ENCODE measurements at regions not wholly inside any gene's neighbourhood (a gene's known extent, or its start where the extent isn't known, plus 50 kb on each side); places are given as distances from the start of the nearest gene placed in this dataset.

- Mint-ChIP-seq H3K4me3 (no peak overlapping the region), H3K36me3 (ENCODE audit: low read depth) (no peaks in the 10 kb centered on the region), H3K9me3 (no peaks in the 10 kb centered on the region; the same call in 1 of the 3 replicates), H3K4me1 (no peaks in the 10 kb centered on the region; the same call in 2 of the 3 replicates), H3K27me3 (ENCODE audit: insufficient read depth, low read depth, poor library complexity) (no peaks in the 10 kb centered on the region), H3K27ac (no peak overlapping the region)
- Histone ChIP-seq H3K27me3 (ENCODE audit: insufficient read depth) (no peaks in the 10 kb centered on the region), H2AFZ (no peak overlapping the region), H3K27ac (ENCODE audit: low read depth) (no peak overlapping the region), H3K4me3 (no peak overlapping the region), H4K20me1 (replicated peaks; ENCODE audit: insufficient read depth) (no peaks in the 10 kb centered on the region), H3F3A (replicated peaks; ENCODE audit: low read depth) (no peaks in the 10 kb centered on the region), H3K4me2 (no peak overlapping the region), H3K4me1 (ENCODE audit: insufficient read depth) (no peaks in the 10 kb centered on the region), H3K79me2 (replicated peaks; ENCODE audit: insufficient read depth) (no peaks in the 10 kb centered on the region), H3K36me3 (ENCODE audit: insufficient read depth) (no peaks in the 10 kb centered on the region), H3K9me2 (ENCODE audit: insufficient read depth) (peaks cover 4% of the 10 kb centered on the region; the same call in 1 of the 2 replicates)
- no peak for ATAC-seq
- TF ChIP-seq ETS1 (IDR thresholded peaks at IDR 0.05), result no peak
- TF ChIP-seq NANOG (IDR thresholded peaks at IDR 0.05; ENCODE audit: borderline replicate concordance), result no peak
- TF ChIP-seq POLR2AphosphoS5 (IDR thresholded peaks at IDR 0.05; ENCODE audit: low read depth), result no peak
- TF ChIP-seq EZH2 (IDR thresholded peaks at IDR 0.05; ENCODE audit: low read depth, unreplicated experiment), result no peak
- TF ChIP-seq ZNF114 (CRISPR knock-in tag; IDR thresholded peaks at IDR 0.05), result no peak
- TF ChIP-seq CTCF (conservative IDR thresholded peaks at IDR 0.05; ENCODE audit: low read depth in 2 of 2), result no peak
- no peak for TF ChIP-seq EZH2phosphoT487 (IDR thresholded peaks at IDR 0.05; ENCODE audit: unreplicated experiment)
- no peak for TF ChIP-seq STAT1 (IDR thresholded peaks at IDR 0.05; ENCODE audit: unreplicated experiment)
- no peak for TF ChIP-seq REST (IDR thresholded peaks at IDR 0.05; ENCODE audit: unreplicated experiment)
- no peak for TF ChIP-seq ZNF331 (CRISPR knock-in tag; IDR thresholded peaks at IDR 0.05; ENCODE audit: low read depth)
- no peak for DNase-seq (ENCODE audit: low spot score)
Observed at GRCh38 chr18:73942081-73942625, 205.5 kb downstream of the FBXO15 start.

All from GM23338 (cell line).